ENCODE measurements at regions not wholly inside any gene's neighbourhood (a gene's known extent, or its start where the extent isn't known, plus 50 kb on each side); places are given as distances from the start of the nearest gene placed in this dataset.

GRCh38 chr2:177314722-177315264, 50.3 kb upstream of the NFE2L2 start:
- no peak for TF ChIP-seq CTCF (IDR thresholded peaks at IDR 0.05)
- TF ChIP-seq POLR2AphosphoS5 (IDR thresholded peaks at IDR 0.05; ENCODE audit: insufficient read depth in 1 of 2, low read depth in 1 of 2), result no peak
- no peak for TF ChIP-seq POLR2A (IDR thresholded peaks at IDR 0.05)
- Histone ChIP-seq H3K4me1 (peaks cover 9% of the 10 kb centered on the region), H3K36me3 (no peaks in the 10 kb centered on the region), H3K4me3 (no peak overlapping the region), H3K27ac (peak overlapping the region; percentile 52), H3K9me3 (no peaks in the 10 kb centered on the region), H3K27me3 (no peaks in the 10 kb centered on the region)
- DNase-seq (ENCODE audit: extremely low spot score in 2 of 2), result no peak
- intact Hi-C loops (cut with DNase I), result no loop called here

- no peak overlapping the region for H3K27ac ChIP-seq
- no peak overlapping the region for H3K4me3 ChIP-seq
- no peaks in the 10 kb centered on the region for H3K9me3 ChIP-seq
- no peaks in the 10 kb centered on the region for H3K27me3 ChIP-seq
- TF ChIP-seq CTCF (IDR thresholded peaks at IDR 0.05) (no peak), POLR2AphosphoS5 (IDR thresholded peaks at IDR 0.05; ENCODE audit: insufficient read depth in 1 of 2, low read depth in 1 of 2) (peak in 1 of 2 donors; percentile 22)
- no peak for DNase-seq (ENCODE audit: extremely low spot score in 2 of 2)
- H3K36me3 ChIP-seq, result no peaks in the 10 kb centered on the region
- intact Hi-C loops (cut with DNase I), result no loop called here
- H3K4me1 ChIP-seq, result peaks cover 9% of the 10 kb centered on the region
Observed at GRCh38 chr2:177315364-177315763, 50.8 kb upstream of the NFE2L2 start.

- peaks cover 9% of the 10 kb centered on the region for H3K4me1 ChIP-seq
- TF ChIP-seq CTCF (IDR thresholded peaks at IDR 0.05) (no peak), POLR2AphosphoS5 (IDR thresholded peaks at IDR 0.05; ENCODE audit: insufficient read depth in 1 of 2, low read depth in 1 of 2) (no peak), POLR2A (IDR thresholded peaks at IDR 0.05) (no peak)
- H3K4me3 ChIP-seq, result no peak overlapping the region
- no peak for DNase-seq (ENCODE audit: extremely low spot score in 2 of 2)
- no peak overlapping the region for H3K27ac ChIP-seq
- H3K36me3 ChIP-seq, result no peaks in the 10 kb centered on the region
- intact Hi-C loops (cut with DNase I), result no loop called here
- no peaks in the 10 kb centered on the region for H3K27me3 ChIP-seq
- no peaks in the 10 kb centered on the region for H3K9me3 ChIP-seq
Observed at GRCh38 chr2:177316756-177317155, 52.2 kb upstream of the NFE2L2 start.

GRCh38 chr2:177317443-177317842, 52.9 kb upstream of the NFE2L2 start:
- H3K4me3 ChIP-seq, result no peak overlapping the region
- no peaks in the 10 kb centered on the region for H3K36me3 ChIP-seq
- H3K27ac ChIP-seq, result no peak overlapping the region
- no peaks in the 10 kb centered on the region for H3K9me3 ChIP-seq
- no peak for DNase-seq (ENCODE audit: extremely low spot score in 2 of 2)
- H3K27me3 ChIP-seq, result no peaks in the 10 kb centered on the region
- intact Hi-C loops (cut with DNase I), result no loop called here
- TF ChIP-seq POLR2A (IDR thresholded peaks at IDR 0.05), result no peak
- TF ChIP-seq POLR2AphosphoS5 (IDR thresholded peaks at IDR 0.05; ENCODE audit: insufficient read depth in 1 of 2, low read depth in 1 of 2), result no peak
- TF ChIP-seq CTCF (IDR thresholded peaks at IDR 0.05), result no peak
- peaks cover 9% of the 10 kb centered on the region for H3K4me1 ChIP-seq

- H3K36me3 ChIP-seq, result no peaks in the 10 kb centered on the region
- no peak overlapping the region for H3K27ac ChIP-seq
- intact Hi-C loops (cut with DNase I), result no loop called here
- no peaks in the 10 kb centered on the region for H3K9me3 ChIP-seq
- no peak overlapping the region for H3K4me3 ChIP-seq
- peaks cover 9% of the 10 kb centered on the region for H3K4me1 ChIP-seq
- no peak for DNase-seq (ENCODE audit: extremely low spot score in 2 of 2)
- TF ChIP-seq POLR2A (IDR thresholded peaks at IDR 0.05) (no peak), CTCF (IDR thresholded peaks at IDR 0.05) (no peak), POLR2AphosphoS5 (IDR thresholded peaks at IDR 0.05; ENCODE audit: insufficient read depth in 1 of 2, low read depth in 1 of 2) (no peak)
- no peaks in the 10 kb centered on the region for H3K27me3 ChIP-seq
Observed at GRCh38 chr2:177317857-177318256, 53.3 kb upstream of the NFE2L2 start.

Data from vagina (tissue), 2 donors.